HFFc6 (cell line): ENCODE measurements at regions not wholly inside any gene's neighbourhood (a gene's known extent, or its start where the extent isn't known, plus 50 kb on each side); places are given as distances from the start of the nearest gene placed in this dataset.

ENCODE experiments used
- DNase-seq: peaks from one replicate; pipeline ENCODE4 v3.0.0-alpha.2; 2018
- H3K27ac Mint-ChIP-seq: 2 replicates; pipeline ENCODE4 v1.8.0; 2020; ENCODE audit warnings: mild to moderate bottlenecking, mixed read lengths
- H3K27me3 Mint-ChIP-seq: 2 replicates; pipeline ENCODE4 v1.8.0; 2021; ENCODE audit warnings: mild to moderate bottlenecking, moderate library complexity, mixed read lengths; ENCODE audit not compliant: insufficient read depth
- H3K36me3 Mint-ChIP-seq: 2 replicates; pipeline ENCODE4 v1.8.0; 2021; ENCODE audit warnings: low read depth, mixed read lengths
- H3K4me1 Mint-ChIP-seq: 2 replicates; pipeline ENCODE4 v1.8.0; 2020; ENCODE audit warnings: low read depth, mixed read lengths
- H3K4me3 Mint-ChIP-seq: 2 replicates; pipeline ENCODE4 v1.8.0; 2020; ENCODE audit warnings: mild to moderate bottlenecking, moderate library complexity, mixed read lengths
- H3K9me3 Mint-ChIP-seq: 2 replicates; pipeline ENCODE4 v1.8.0; 2020; ENCODE audit warnings: mild to moderate bottlenecking, mixed read lengths
- CTCF ChIP-seq: fragments of 200-600 bp; sonication (generic); IDR thresholded peaks from 2 replicates; pipeline ENCODE4 v1.5.0; 2021; ENCODE audit warnings: antibody characterized with exemption, mild to moderate bottlenecking

GRCh38 chr18:75831960-75832359, 404.5 kb upstream of the SMIM21 start:
- Mint-ChIP-seq H3K27me3 (no peaks in the 10 kb centered on the region; the same call in 1 of the 2 replicates), H3K36me3 (no peaks in the 10 kb centered on the region), H3K9me3 (peaks cover 26% of the 10 kb centered on the region), H3K4me1 (no peaks in the 10 kb centered on the region), H3K27ac (no peak overlapping the region), H3K4me3 (no peak overlapping the region)
- DNase-seq, result no peak
- TF ChIP-seq CTCF, result no peak

- Mint-ChIP-seq H3K4me1 (no peaks in the 10 kb centered on the region), H3K27ac (no peak overlapping the region), H3K36me3 (no peaks in the 10 kb centered on the region), H3K27me3 (no peaks in the 10 kb centered on the region; the same call in 1 of the 2 replicates), H3K9me3 (peaks cover 33% of the 10 kb centered on the region), H3K4me3 (no peak overlapping the region)
- DNase-seq, result no peak
- no peak for TF ChIP-seq CTCF
Observed at GRCh38 chr18:75830828-75831227, 403.3 kb upstream of the SMIM21 start.

- Mint-ChIP-seq H3K9me3 (peaks cover 41% of the 10 kb centered on the region), H3K36me3 (no peaks in the 10 kb centered on the region), H3K4me1 (no peaks in the 10 kb centered on the region), H3K27me3 (no peaks in the 10 kb centered on the region; the same call in 1 of the 2 replicates), H3K4me3 (no peak overlapping the region), H3K27ac (no peak overlapping the region)
- TF ChIP-seq CTCF, result no peak
- DNase-seq, result no peak
Observed at GRCh38 chr18:75829091-75829490, 401.6 kb upstream of the SMIM21 start.

GRCh38 chr18:75828379-75828778, 400.9 kb upstream of the SMIM21 start:
- no peak for TF ChIP-seq CTCF
- DNase-seq, result no peak
- Mint-ChIP-seq H3K27me3 (no peaks in the 10 kb centered on the region; the same call in 1 of the 2 replicates), H3K4me3 (no peak overlapping the region), H3K4me1 (no peaks in the 10 kb centered on the region), H3K9me3 (peaks cover 41% of the 10 kb centered on the region), H3K27ac (no peak overlapping the region), H3K36me3 (no peaks in the 10 kb centered on the region)

GRCh38 chr18:75827751-75828287, 400.3 kb upstream of the SMIM21 start:
- H3K27me3 Mint-ChIP-seq, result no peaks in the 10 kb centered on the region; the same call in 1 of the 2 replicates
- H3K27ac Mint-ChIP-seq, result no peak overlapping the region
- no peak overlapping the region for H3K4me3 Mint-ChIP-seq
- no peaks in the 10 kb centered on the region for H3K36me3 Mint-ChIP-seq
- no peak for TF ChIP-seq CTCF
- H3K9me3 Mint-ChIP-seq, result peaks cover 38% of the 10 kb centered on the region
- DNase-seq, result no peak
- no peaks in the 10 kb centered on the region for H3K4me1 Mint-ChIP-seq

- TF ChIP-seq CTCF, result no peak
- Mint-ChIP-seq H3K27me3 (no peaks in the 10 kb centered on the region; the same call in none of the 2 replicates), H3K4me3 (no peak overlapping the region), H3K4me1 (no peaks in the 10 kb centered on the region), H3K27ac (no peak overlapping the region), H3K36me3 (no peaks in the 10 kb centered on the region), H3K9me3 (peaks cover 33% of the 10 kb centered on the region)
- DNase-seq, result no peak
Observed at GRCh38 chr18:75824661-75825060, 397.2 kb upstream of the SMIM21 start.
